Psoas muscle (tissue), 7 donors: ENCODE measurements at regions not wholly inside any gene's neighbourhood (a gene's known extent, or its start where the extent isn't known, plus 50 kb on each side); places are given as distances from the start of the nearest gene placed in this dataset.

Experiments
- ATAC-seq, 4 donors: fragments of 200-7000 bp; cut with Tn5 transposase; one replicate each; pipeline ENCODE4 v1.9.1; 2020; ENCODE audit warnings: moderate library complexity in 3 of 4, mild to moderate bottlenecking in 2 of 4
- DNase-seq, 2 donors: peaks; one replicate each; pipeline ENCODE4 v3.0.0-alpha.2; 2020
- H3K27ac ChIP-seq: fragments of 200-600 bp; one replicate; pipeline ENCODE4 v1.8.0; 2022
- H3K27me3 ChIP-seq, 3 donors: fragments of 200-600 bp in 1 of 3; one replicate each; pipeline versions ENCODE4 v1.6.1 to v1.8.0; 2013 to 2022; ENCODE audit warnings: low read length in 2 of 3, mild to moderate bottlenecking in 2 of 3, moderate library complexity in 1 of 3; ENCODE audit not compliant: insufficient read depth in 3 of 3
- H3K36me3 ChIP-seq, 2 donors: fragments of 200-600 bp in 1 of 2; one replicate each; pipeline versions ENCODE4 v1.6.1 to v1.8.0; 2013 to 2022; ENCODE audit warnings: low read depth in 1 of 2, mild to moderate bottlenecking in 1 of 2, moderate library complexity in 1 of 2; ENCODE audit not compliant: insufficient read depth in 1 of 2
- H3K4me1 ChIP-seq: fragments of 200-600 bp; one replicate; pipeline ENCODE4 v1.8.0; 2022
- H3K4me3 ChIP-seq: fragments of 200-600 bp; one replicate; pipeline ENCODE4 v1.8.0; 2022; ENCODE audit warnings: mild to moderate bottlenecking
- H3K9me3 ChIP-seq: fragments of 200-600 bp; one replicate; pipeline ENCODE4 v1.8.0; 2022
- WGBS, 3 donors: extraction: QIAGEN DNeasy Blood & Tissue Kit; methylation state at CpG; one replicate each; pipeline versions ENCODE4 v1.1.6 to v1.1.7; 2013; 5-methylcytosine and 5-hydroxymethylcytosine counted together
- intact Hi-C, 2 donors: fragments of 100-400 bp; cut with DNase I; formaldehyde crosslinking; loops; one replicate each; pipeline versions ENCODE4 v1.11.0 to v1.14.2; 2022
- TF ChIP-seq, protein P1 (sequence below): fragments of 200-600 bp; IDR thresholded peaks from one replicate; pipeline ENCODE4 v1.8.0; 2022; ENCODE audit warnings: antibody characterized with exemption
- donor health status: healthy with polysubstance abuse.
- donor health status: DM: no; HTN: no; CAD: no; lungs with moderate emphysema.
- donor health status: Bipolar disorder and iron deficiency.
- donor health status: healthy.
- donor health status: DM: yes; HTN: yes; CAD: no.
- donor health status: DM: no; HTN: no; CAD: no.
- donor health status: DM: yes; HTN: yes; CAD: no.

DNA sequence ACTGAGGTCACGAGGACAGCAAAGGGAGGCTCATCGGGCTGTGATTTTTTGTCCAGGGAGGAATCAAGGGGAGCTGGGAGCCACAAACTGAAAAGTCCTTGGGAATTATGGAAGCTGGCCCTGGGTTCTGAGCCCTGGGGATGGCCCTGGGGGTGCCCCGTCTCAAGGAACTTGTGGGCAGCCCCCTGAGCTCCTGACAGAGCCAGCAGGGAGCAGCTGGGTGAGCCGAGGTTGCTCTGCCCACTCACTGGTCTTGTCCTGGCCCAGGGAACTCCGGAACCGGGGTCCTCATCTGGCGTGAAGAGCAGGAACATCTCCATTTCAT, 61.3 kb upstream of the HDAC4 start:
- no peaks in the 10 kb centered on the region for H3K27me3 ChIP-seq
- ATAC-seq, result no peak
- H3K4me1 ChIP-seq, result peaks cover 16% of the 10 kb centered on the region
- 93 to 100% (median 94%) methylated on average over 7 of the region's 7 CpGs for WGBS, 3 donors
- no peak overlapping the region for H3K4me3 ChIP-seq
- no peaks in the 10 kb centered on the region for H3K36me3 ChIP-seq
- no peak for DNase-seq
- no peaks in the 10 kb centered on the region for H3K9me3 ChIP-seq
- intact Hi-C loops, result no loop called here
- TF ChIP-seq, protein P1, sequence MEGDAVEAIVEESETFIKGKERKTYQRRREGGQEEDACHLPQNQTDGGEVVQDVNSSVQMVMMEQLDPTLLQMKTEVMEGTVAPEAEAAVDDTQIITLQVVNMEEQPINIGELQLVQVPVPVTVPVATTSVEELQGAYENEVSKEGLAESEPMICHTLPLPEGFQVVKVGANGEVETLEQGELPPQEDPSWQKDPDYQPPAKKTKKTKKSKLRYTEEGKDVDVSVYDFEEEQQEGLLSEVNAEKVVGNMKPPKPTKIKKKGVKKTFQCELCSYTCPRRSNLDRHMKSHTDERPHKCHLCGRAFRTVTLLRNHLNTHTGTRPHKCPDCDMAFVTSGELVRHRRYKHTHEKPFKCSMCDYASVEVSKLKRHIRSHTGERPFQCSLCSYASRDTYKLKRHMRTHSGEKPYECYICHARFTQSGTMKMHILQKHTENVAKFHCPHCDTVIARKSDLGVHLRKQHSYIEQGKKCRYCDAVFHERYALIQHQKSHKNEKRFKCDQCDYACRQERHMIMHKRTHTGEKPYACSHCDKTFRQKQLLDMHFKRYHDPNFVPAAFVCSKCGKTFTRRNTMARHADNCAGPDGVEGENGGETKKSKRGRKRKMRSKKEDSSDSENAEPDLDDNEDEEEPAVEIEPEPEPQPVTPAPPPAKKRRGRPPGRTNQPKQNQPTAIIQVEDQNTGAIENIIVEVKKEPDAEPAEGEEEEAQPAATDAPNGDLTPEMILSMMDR, result no peak
- no peak overlapping the region for H3K27ac ChIP-seq

DNA sequence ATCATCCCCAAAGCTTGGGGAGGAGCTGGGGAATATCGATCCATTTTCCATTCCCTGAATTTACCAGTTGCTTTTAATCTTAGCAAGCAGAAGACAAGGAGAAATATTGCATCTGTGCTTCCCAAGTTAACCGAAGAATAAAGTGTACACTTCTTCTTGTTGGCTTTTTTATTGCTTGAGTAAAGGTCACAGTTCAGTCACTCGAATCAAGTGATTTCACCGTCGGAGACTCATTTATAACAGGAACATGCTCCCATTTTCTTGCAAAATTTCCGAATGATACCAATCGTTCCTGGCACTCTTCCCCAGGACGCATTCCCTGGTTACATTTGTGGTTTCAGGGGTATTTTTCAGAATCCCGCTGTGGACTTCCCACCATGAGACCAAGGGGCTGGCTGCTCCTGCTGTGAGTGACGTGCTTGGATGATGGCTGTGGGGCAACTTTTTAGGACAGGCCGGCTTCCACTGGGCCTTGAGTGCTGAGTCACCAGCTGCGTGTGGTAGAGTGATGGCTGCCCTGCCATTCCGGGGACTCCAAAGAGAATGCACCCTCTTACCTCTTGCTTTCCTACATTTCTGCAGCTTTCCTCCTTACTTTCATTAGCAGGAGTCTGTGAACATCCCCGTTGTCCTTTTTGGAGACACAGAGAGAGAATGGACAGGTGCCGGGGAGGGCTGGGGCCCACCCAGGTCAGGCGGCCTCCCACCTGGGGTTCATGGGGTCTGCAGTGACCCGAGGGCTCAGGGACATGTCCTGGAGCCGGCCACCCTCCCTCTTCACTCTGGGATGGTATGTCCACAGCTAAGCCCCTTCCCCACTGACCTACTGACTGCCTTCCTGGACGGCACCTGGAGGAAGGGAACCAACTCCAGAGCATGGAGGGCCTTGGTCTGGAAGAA, 60.7 kb upstream of the HDAC4 start:
- Histone ChIP-seq H3K4me1 (peaks cover 16% of the 10 kb centered on the region), H3K27ac (no peak overlapping the region), H3K36me3 (no peaks in the 10 kb centered on the region), H3K9me3 (no peaks in the 10 kb centered on the region), H3K27me3 (no peaks in the 10 kb centered on the region), H3K4me3 (no peak overlapping the region)
- 91 to 95% (median 93%) methylated on average over 19 of the region's 19 CpGs for WGBS, 3 donors
- no peak for DNase-seq
- intact Hi-C loops, result no loop called here
- ATAC-seq, result no peak
- TF ChIP-seq, protein P1, result no peak

DNA sequence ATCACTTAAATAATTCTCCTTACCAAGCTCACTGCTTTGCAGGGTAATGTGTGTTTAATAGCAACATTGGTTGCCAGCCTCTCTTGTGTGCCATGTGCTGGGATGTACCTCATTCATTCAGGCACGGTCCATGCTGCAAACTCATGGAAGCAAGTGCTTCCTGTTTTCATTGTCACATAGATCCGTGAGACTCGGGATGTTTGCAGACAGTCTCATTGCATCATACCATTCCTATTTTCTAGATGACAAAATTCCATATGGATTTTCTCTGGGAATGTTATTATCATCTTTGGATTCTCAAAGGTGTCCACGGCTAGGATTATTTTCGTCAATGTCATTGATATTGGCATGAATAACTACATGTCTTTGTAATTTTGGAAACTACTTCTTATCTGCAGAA, 60.0 kb upstream of the HDAC4 start:
- Histone ChIP-seq H3K27ac (no peak overlapping the region), H3K9me3 (no peaks in the 10 kb centered on the region), H3K36me3 (no peaks in the 10 kb centered on the region), H3K4me1 (peaks cover 16% of the 10 kb centered on the region), H3K27me3 (no peaks in the 10 kb centered on the region), H3K4me3 (no peak overlapping the region)
- ATAC-seq (no peak), DNase-seq (no peak)
- intact Hi-C loops, result no loop called here
- TF ChIP-seq, protein P1, result no peak
- 65 to 69% (median 66%) methylated on average over 5 of the region's 5 CpGs for WGBS, 3 donors

DNA sequence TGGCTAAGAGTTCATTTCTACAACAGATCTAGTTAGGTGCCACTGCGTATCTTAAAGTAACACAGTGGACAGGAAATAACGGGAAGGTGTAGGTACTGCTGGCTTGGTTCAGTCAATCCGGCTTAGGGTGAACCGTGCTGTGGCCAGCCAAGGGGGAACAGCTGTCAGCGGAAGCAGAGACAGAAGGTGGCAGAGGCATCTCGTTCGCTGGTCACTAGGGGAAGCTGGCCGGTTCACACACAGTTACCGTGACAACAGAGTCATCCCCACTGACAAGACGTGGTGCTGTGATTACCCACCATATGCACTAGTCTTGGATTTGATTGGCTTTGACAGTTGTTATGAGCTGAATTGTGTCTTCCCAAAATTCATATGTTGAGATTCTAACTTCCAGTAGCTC, 58.8 kb upstream of the HDAC4 start:
- H3K27me3 ChIP-seq, result no peaks in the 10 kb centered on the region
- ATAC-seq, result no peak
- TF ChIP-seq, protein P1, result no peak
- no peaks in the 10 kb centered on the region for H3K9me3 ChIP-seq
- no peak for DNase-seq
- WGBS, 3 donors, result 42 to 57% (median 52%) methylated on average over 10 of the region's 10 CpGs
- no peak overlapping the region for H3K4me3 ChIP-seq
- no peaks in the 10 kb centered on the region for H3K36me3 ChIP-seq
- H3K27ac ChIP-seq, result no peak overlapping the region
- intact Hi-C loops, result no loop called here
- peaks cover 16% of the 10 kb centered on the region for H3K4me1 ChIP-seq

DNA sequence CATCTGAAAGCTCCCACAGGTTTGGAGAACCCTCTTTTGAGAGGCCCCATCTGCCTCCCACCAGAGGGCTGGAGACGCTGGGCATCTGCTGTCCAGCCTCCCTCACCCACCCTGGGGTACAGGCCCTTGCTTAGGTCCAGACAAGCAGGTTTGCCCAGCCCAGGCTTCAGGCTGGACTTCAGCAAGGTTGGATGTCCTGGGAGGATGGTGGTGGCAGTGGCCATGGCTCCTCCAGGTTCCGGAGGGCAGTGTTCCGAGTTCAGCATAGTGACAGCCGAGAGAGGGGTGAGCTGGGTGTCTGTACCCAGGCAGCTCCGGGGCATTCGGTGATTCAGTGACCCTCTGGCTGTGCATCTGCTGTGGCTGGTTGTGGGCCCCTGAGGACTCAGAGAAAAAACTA, 58.2 kb upstream of the HDAC4 start:
- H3K27me3 ChIP-seq, result no peaks in the 10 kb centered on the region
- no peak for DNase-seq

More for the DNA sequence above, 58.2 kb upstream of the HDAC4 start:
- Histone ChIP-seq H3K4me3 (no peak overlapping the region), H3K4me1 (peaks cover 13% of the 10 kb centered on the region), H3K9me3 (no peaks in the 10 kb centered on the region), H3K36me3 (no peaks in the 10 kb centered on the region), H3K27ac (no peak overlapping the region)
- intact Hi-C loops, result no loop called here
- TF ChIP-seq, protein P1, result no peak
- WGBS, 3 donors, result 94 to 97% (median 95%) methylated on average over 6 of the region's 6 CpGs
- ATAC-seq, result no peak
